IPS DF 4.7 (cell line): ENCODE measurements at regions not wholly inside any gene's neighbourhood (a gene's known extent, or its start where the extent isn't known, plus 50 kb on each side); places are given as distances from the start of the nearest gene placed in this dataset.

ENCODE experiments used
- DNase-seq: peaks from one replicate; pipeline ENCODE4 v3.0.0-alpha.2; 2013; ENCODE audit warnings: low spot score; ENCODE audit errors: extremely low read depth

DNA sequence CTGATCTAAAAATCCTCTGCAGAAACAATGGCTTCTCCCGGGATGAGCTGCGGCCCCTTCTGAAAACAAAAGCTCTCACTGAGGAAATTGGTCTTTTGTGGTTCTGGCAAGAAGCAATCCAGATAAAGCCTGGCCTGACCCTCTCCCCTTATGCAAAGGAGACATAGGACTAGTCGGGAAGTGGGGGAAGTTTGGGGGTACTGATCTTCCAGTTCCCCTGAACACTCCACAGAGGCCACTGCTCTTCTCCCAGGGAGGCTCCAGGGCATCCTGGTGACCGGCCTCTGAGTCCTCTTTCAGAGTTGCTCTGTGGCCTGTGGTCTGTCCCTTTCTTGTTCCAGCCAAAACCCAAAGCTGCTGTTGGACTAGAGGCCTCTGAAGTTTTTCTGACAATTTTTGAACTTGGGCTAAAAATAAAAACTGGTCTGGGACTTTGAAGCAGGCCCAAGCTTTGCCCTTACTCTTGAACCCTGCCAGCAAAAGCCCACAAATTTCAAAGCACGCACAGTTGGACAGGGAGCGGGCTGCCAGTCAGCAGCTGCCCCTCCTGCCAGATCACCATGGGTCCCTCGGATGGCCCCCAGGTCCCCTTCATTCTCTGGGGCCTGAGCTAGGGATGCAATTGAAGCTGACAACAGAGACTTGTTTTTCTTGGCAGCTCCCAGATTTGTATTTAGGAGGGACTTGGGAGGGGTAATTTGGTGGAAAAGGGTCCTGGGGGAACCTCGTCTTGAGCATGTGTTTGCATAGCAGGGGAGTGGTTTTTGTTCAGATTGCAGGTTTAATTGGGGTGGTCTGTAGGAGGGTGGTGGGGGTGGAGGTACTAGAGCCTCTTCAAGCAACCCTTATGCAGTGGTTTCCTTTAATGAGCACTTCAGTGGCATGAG is 381.6 kb upstream of the CADM1 start:
- DNase-seq: no peak

GRCh38 chr11:115884800-115885534 is 380.8 kb upstream of the CADM1 start:
- no peak for DNase-seq

DNA sequence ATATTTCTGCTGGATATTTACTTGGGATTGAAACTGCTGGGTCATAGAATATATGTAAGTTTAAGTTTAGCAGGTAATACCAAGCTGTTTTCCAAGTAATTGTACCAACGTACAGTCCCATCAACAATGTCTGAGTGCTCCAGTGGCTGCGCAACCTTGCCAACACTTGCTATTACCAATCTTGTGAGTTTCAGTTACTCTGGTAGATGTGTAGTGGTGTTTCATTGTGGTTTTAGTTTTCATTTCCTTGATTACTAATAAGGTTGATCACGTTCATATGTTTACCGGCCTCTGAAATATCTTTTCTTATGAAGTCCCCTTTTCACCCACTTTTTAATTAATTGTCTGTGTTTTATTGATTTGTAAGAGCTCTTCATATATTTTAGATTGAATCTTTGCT is 370.6 kb upstream of the CADM1 start:
- DNase-seq: no peak

GRCh38 chr11:115873813-115874212 is 369.6 kb upstream of the CADM1 start:
- DNase-seq: no peak

DNA sequence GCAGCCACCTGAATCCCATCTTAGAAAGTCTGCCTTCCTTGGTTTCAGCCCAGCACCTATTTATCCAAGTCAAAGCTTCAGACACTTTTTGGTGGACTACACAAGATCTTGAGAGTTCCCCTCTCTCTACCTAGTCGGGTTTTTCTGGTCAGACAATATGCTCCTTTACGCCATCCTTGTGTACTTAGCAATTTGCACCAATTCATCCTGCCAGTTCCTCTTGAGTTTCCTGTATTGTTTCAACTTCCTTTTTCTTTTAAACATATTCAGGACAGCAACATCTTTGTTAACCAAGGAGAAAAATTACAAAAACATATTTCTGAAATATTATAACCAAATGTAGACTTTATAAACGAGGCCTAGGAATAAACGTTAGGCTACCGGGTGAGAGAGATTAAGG is 368.2 kb upstream of the CADM1 start:
- no peak for DNase-seq

DNA sequence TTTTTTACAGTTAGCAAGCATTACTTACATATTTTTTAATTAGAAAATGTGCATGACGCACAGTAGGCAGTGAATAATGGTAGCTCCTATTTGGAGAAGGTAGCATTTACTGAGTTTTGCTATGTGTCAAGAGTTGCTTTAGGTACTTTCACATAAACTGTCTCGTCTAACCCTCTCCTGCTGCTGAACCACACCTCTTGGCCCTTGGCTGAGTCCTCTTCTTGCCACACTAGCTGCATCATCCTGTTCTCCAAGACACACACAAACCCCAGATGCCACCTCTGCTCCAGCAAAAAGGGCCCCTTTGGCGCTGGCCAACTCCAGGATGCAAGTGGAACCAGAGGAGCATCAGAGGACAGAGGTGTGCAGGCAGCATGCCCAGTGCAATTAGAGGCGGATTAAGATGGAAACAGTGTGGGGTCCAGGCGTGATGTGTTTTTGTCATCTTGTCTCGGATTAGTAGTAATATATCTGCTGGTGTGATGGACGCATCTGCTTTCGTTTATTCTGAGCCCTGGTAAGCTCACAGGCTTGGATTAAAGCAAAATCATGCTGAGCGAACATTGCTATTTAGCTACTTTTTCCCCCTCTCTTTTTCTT is 367.0 kb upstream of the CADM1 start:
- no peak for DNase-seq

GRCh38 chr11:115869780-115870431 is 365.7 kb upstream of the CADM1 start:
- DNase-seq: peak; percentile 16

- DNase-seq: no peak
Observed at GRCh38 chr11:115869131-115869530, 364.9 kb upstream of the CADM1 start.

- DNase-seq: no peak
Observed at GRCh38 chr11:115860246-115860645, 356.0 kb upstream of the CADM1 start.

DNA sequence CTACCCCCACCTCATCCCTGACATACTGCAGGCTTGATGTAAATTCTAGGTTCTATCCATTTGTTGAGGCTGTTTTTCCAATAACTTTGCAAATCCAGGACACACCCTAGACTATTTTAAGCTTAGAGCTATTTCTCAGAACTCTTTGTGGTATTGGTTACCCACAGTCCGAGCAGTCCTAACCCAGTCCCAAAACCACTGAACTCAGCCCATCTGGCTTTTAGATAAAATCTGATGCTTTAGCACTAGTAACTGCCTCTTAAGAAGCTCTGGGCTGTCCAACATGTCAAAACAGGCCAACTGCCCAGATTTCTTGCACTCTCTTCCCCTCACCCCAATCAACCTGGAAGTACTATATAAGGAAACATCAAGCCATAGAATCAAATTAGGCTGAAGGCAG is 344.4 kb upstream of the CADM1 start:
- DNase-seq: no peak

DNA sequence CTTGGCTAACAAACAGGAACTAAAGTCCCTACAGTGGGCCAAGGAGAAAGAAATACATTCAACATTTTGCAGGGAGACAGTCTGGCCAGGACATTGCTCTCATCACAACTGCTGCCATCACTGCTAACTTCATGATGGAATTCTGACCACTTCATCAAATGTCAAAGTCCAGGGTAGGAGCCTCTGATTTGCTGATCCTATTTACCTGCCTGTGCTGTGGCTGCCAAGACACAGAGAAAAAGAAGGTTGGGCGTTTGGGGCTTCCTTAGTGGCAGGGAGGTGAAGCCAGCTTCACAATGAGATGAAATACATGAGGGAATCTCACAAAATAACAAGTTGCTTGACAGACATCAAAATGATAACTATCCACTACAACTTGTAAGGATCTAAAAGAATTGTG is 343.9 kb upstream of the CADM1 start:
- no peak for DNase-seq

DNA sequence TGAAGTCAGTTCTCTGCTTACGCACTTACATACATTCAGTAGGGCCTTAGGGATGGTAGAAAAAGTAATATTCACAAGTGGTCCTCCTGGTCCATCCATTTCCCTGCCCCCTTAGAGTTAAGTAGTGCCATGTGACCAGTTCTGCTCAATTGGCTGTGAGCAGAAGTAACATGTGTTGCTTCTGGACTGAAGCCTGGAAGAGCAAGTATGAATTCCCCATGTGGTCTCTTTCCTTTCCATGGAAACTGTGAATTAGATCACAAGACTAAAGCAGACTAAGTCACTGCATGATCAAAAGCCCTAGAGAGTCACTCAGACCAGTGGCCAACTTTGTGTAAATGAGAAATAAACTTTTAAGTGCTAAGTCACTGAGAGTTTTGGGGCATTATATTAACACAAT is 341.7 kb upstream of the CADM1 start:
- DNase-seq: no peak

- DNase-seq: no peak
Observed at GRCh38 chr11:115843685-115844084, 339.5 kb upstream of the CADM1 start.

DNA sequence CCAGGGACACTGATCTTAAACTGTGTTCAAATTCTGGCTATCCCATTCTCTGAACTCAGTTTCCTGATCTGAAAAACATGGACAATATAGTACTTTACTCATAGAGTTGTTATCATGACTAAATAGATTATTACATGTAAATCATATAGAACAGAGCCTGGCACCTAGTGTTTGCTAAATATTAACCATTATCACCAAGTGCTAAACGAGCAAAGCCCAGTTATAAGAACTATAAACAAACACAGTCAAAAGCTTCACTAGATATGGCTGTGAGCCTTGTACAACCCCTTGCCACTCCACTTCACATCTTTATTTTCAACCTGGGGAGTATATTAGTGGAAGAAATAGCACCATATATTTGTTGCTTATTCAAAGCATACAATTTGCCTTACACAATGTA is 338.9 kb upstream of the CADM1 start:
- DNase-seq: no peak

GRCh38 chr11:115820026-115820425 is 315.8 kb upstream of the CADM1 start:
- no peak for DNase-seq

DNA sequence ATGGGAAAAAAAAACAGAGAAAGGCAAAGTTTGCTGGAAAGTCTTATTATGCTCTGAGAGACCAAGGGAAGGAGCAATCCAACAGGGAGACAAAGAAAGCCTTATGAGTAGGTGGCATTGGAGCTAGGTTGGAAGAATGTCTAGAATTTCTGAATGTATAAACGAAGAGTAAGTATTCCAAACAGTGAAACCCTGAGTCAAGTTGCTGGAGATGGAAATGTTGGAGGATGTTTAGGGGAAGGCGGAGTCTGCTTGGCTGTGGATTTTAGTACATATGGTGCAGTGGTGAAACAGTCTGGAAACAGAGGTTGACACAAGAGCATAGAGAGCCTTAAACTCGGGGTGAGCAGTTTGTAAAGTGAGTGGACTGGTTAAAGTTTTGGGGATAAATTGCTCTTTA is 314.8 kb upstream of the CADM1 start:
- DNase-seq: no peak

DNA sequence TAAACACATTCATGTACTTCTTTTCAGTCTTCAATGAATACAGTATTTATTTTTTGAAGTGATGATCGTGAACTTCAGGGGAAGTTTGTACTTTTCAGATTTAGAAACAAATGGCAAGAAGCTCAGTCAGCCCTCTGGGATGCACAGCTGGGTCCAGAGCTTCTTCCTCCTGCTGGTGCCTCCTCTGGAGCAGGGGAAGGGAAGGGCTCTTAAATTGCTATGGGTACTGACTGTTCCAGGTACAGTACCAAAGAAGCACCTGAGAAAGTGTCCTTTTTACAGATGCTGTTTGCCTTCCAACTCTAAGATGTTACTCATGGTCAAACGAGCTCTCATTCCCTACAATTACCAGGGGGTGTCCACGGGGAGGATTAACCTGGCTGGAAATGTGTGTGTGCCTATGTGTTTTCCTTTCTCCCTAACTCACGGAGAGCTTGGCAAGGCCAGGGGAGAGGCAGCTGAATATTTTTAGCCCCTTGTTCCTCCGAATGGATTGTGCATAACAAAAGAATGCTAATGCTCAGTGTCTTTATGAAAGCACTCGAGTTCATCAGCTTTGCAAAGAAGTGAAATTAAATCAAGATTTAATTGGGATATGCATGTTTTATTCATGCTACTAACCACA is 313.7 kb upstream of the CADM1 start:
- no peak for DNase-seq

- DNase-seq: no peak
Observed at GRCh38 chr11:115808351-115808940, 304.2 kb upstream of the CADM1 start.

GRCh38 chr11:115806056-115806455 is 301.8 kb upstream of the CADM1 start:
- no peak for DNase-seq

GRCh38 chr11:115803073-115803740 is 299.0 kb upstream of the CADM1 start:
- no peak for DNase-seq
